ENCODE measurements at regions not wholly inside any gene's neighbourhood (a gene's known extent, or its start where the extent isn't known, plus 50 kb on each side); places are given as distances from the start of the nearest gene placed in this dataset.
A peak's percentile ranks its signal among the peaks of the same experiment; 100 is the strongest.
"Not testable (repeated sequence)": the region's sequence is repeated elsewhere in the genome, so short reads cannot be mapped to it uniquely, and the experiment has no call there.

GRCh38 chr1:147098338-147098973, 73.8 kb downstream of the PRKAB2 start:
- peak; percentile 51 for TF ChIP-seq CTCF (IDR thresholded peaks at IDR 0.05)
- not testable (repeated sequence) for TF ChIP-seq ZNF121 (CRISPR knock-in tag; IDR thresholded peaks at IDR 0.05); ZNF219 (CRISPR knock-in tag; IDR thresholded peaks at IDR 0.05; ENCODE audit: borderline replicate concordance); FOXP1 (CRISPR knock-in tag; IDR thresholded peaks at IDR 0.05; ENCODE audit: borderline replicate concordance)
